Gastrocnemius medialis (tissue), 4 donors: ENCODE measurements at regions not wholly inside any gene's neighbourhood (a gene's known extent, or its start where the extent isn't known, plus 50 kb on each side); places are given as distances from the start of the nearest gene placed in this dataset.

Experiments used
- ATAC-seq, 2 donors: fragments of 150-250 bp; one replicate each; pipeline ENCODE4 v1.9.1; 2016
- DNase-seq, 2 donors: peaks; one replicate each; pipeline ENCODE4 v3.0.0-alpha.2; 2019
- H3K27ac ChIP-seq, 4 donors: fragments of 200-600 bp; sonication (generic); 1 replicate in 1 of 4; 2 replicates in 3 of 4; pipeline ENCODE4 v1.5.1; 2016 to 2018; ENCODE audit warnings: mild to moderate bottlenecking in 2 of 4, moderate library complexity in 1 of 4
- H3K27me3 ChIP-seq, 3 donors: fragments of 200-600 bp; sonication (generic) in 2 of 3; 1 replicate in 1 of 3; 2 replicates in 2 of 3; pipeline versions ENCODE4 v1.5.1 to v1.6.0; 2016 to 2019; ENCODE audit warnings: mild to moderate bottlenecking in 1 of 3, moderate library complexity in 1 of 3
- H3K36me3 ChIP-seq, 2 donors: fragments of 200-600 bp; sonication (generic) in 1 of 2; one replicate each; pipeline ENCODE4 v1.5.1; 2017 to 2018
- H3K4me1 ChIP-seq, 2 donors: fragments of 200-600 bp; sonication (generic) in 1 of 2; one replicate each; pipeline ENCODE4 v1.5.1; 2016 to 2017; ENCODE audit warnings: mild to moderate bottlenecking in 2 of 2
- H3K4me3 ChIP-seq, 4 donors: fragments of 200-600 bp; sonication (generic) in 3 of 4; 1 replicate in 1 of 4; 2 replicates in 3 of 4; pipeline ENCODE4 v1.5.1; 2016 to 2019; ENCODE audit warnings: mild to moderate bottlenecking in 2 of 4
- H3K9me3 ChIP-seq, 3 donors: fragments of 200-600 bp; sonication (generic) in 2 of 3; 1 replicate in 1 of 3; 2 replicates in 2 of 3; pipeline ENCODE4 v1.5.1; 2016 to 2019
- CTCF ChIP-seq, 5 experiments: fragments of 450-650 bp in 3 of 5; fragments of 200-600 bp in 2 of 5; sonication (generic) in 2 of 5; IDR thresholded peaks in 4 of 5; conservative IDR thresholded peaks in 1 of 5; 1 replicate in 4 of 5; 2 replicates in 1 of 5; pipeline ENCODE4 v1.5.1; 2016 to 2019; ENCODE audit warnings: antibody characterized with exemption in 5 of 5, mild to moderate bottlenecking in 3 of 5, moderate library complexity in 3 of 5
- POLR2A ChIP-seq, 2 donors: fragments of 450-650 bp; IDR thresholded peaks; one replicate each; pipeline ENCODE4 v1.6.1; 2017; ENCODE audit warnings: antibody characterized with exemption in 2 of 2, mild to moderate bottlenecking in 2 of 2, moderate library complexity in 2 of 2
- in situ Hi-C, 4 donors: fragments of 200-750 bp; cut with MboI; loops; one replicate each; pipeline versions ENCODE4 v1.15.0 to v1.8.0; 2017; ENCODE audit warnings: low sequenced_read_pairs in 4 of 4
- intact Hi-C: fragments of 100-400 bp; cut with DNase I; formaldehyde crosslinking; loops from one replicate; pipeline ENCODE4 v1.15.1; 2023; ENCODE audit warnings: low total_unique reads

- in situ Hi-C loops: no loop called here
- Histone ChIP-seq H3K36me3 (no peaks in the 10 kb centered on the region), H3K9me3 (no peaks in the 10 kb centered on the region), H3K4me3 (no peak overlapping the region), H3K4me1 (no peaks in the 10 kb centered on the region), H3K27ac (no peak overlapping the region), H3K27me3 (no peaks in the 10 kb centered on the region)
- DNase-seq (no peak), ATAC-seq (no peak)
- intact Hi-C loops: no loop called here
- TF ChIP-seq CTCF (IDR thresholded peaks at IDR 0.05 in 4 of 5, conservative IDR thresholded peaks at IDR 0.05 in 1 of 5) (no peak), POLR2A (IDR thresholded peaks at IDR 0.05) (no peak)
Measured at GRCh38 chr6:115468272-115469005, 592.3 kb downstream of the FRK start.

GRCh38 chr6:115467726-115468125, 593.0 kb downstream of the FRK start:
- no peak for DNase-seq
- intact Hi-C loops: no loop called here
- no peak for TF ChIP-seq POLR2A (IDR thresholded peaks at IDR 0.05)
- no peak for TF ChIP-seq CTCF (IDR thresholded peaks at IDR 0.05 in 4 of 5, conservative IDR thresholded peaks at IDR 0.05 in 1 of 5)
- no peaks in the 10 kb centered on the region for H3K4me1 ChIP-seq
- H3K27me3 ChIP-seq: no peaks in the 10 kb centered on the region
- no peak overlapping the region for H3K27ac ChIP-seq
- no peaks in the 10 kb centered on the region for H3K36me3 ChIP-seq
- no peaks in the 10 kb centered on the region for H3K9me3 ChIP-seq
- no peak for ATAC-seq
- in situ Hi-C loops: no loop called here
- no peak overlapping the region for H3K4me3 ChIP-seq

GRCh38 chr6:115460913-115461312, 599.8 kb downstream of the FRK start:
- Histone ChIP-seq H3K36me3 (no peaks in the 10 kb centered on the region), H3K9me3 (no peaks in the 10 kb centered on the region), H3K27ac (no peak overlapping the region), H3K27me3 (no peaks in the 10 kb centered on the region), H3K4me1 (no peaks in the 10 kb centered on the region), H3K4me3 (no peak overlapping the region)
- no peak for DNase-seq
- intact Hi-C loops (no loop called here), in situ Hi-C loops (no loop called here)
- TF ChIP-seq CTCF (IDR thresholded peaks at IDR 0.05 in 4 of 5, conservative IDR thresholded peaks at IDR 0.05 in 1 of 5) (no peak), POLR2A (IDR thresholded peaks at IDR 0.05) (no peak)
- ATAC-seq: no peak

- Histone ChIP-seq H3K4me1 (no peaks in the 10 kb centered on the region), H3K9me3 (no peaks in the 10 kb centered on the region), H3K27ac (no peak overlapping the region), H3K27me3 (no peaks in the 10 kb centered on the region), H3K4me3 (no peak overlapping the region), H3K36me3 (no peaks in the 10 kb centered on the region)
- TF ChIP-seq POLR2A (IDR thresholded peaks at IDR 0.05): no peak
- TF ChIP-seq CTCF (IDR thresholded peaks at IDR 0.05 in 4 of 5, conservative IDR thresholded peaks at IDR 0.05 in 1 of 5): no peak
- no peak for ATAC-seq
- in situ Hi-C loops (no loop called here), intact Hi-C loops (no loop called here)
- DNase-seq: no peak
Measured at GRCh38 chr6:115456848-115457247, 603.8 kb downstream of the FRK start.
